Umbilical cord (tissue), 1 donor: ENCODE measurements at regions not wholly inside any gene's neighbourhood (a gene's known extent, or its start where the extent isn't known, plus 50 kb on each side); places are given as distances from the start of the nearest gene placed in this dataset.

Experiments
- DNase-seq: peaks from one replicate; pipeline ENCODE4 v3.0.0-alpha.2; 2015; ENCODE audit warnings: low spot score

- DNase-seq = no peak
Measured at GRCh38 chr12:100738086-100738485, 56.5 kb upstream of the ANO4 start.

DNA sequence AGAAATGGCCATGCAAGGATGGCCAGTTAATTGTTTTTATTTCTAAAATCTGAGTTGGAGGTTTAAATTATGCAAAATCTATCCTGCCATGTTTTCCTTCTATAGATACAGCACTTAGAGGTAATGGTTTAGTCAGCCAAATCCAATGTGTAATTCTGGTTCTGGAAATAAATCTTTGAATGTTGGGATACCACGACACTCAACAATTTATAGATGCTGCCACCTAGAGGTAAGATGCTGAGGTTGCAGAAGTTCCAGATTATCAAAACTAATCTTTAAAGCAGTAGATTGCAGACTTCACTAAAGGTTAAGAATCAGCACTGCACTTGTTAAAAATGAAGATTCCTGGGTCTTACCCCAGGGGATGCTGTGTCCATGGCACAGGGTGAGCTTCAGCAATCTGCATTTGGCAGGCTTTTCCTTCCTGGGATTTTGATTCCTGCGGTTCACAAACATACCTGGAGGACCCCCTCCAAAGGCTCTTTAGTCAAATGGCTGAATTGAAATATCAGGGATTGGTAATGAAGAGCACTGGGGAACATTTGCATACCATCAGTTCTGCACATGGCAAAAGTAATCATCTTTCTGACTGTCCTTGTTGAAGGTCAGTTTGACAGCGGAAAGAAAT lies 53.4 kb upstream of the ANO4 start:
- DNase-seq = peak; percentile 28

DNA sequence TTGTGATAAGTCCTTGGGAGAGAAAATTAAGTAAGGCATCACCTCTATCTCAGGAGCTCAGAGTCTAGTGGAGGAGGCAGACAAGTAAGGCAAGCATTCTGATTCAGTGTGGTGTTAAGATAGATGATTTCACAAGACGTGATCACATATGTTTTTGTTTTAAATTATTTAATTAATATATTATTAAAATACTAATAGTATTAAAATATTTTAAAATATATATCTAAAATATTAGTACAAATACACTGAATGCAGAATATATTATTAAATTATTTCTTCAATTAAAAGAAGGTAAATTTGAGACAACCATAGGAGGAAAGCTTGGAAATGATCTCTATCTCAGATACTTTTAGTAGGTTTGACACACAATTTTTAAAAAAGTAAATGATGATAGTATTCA lies 51.5 kb upstream of the ANO4 start:
- DNase-seq = no peak
